ACHN (cell line): ENCODE measurements at regions not wholly inside any gene's neighbourhood (a gene's known extent, or its start where the extent isn't known, plus 50 kb on each side); places are given as distances from the start of the nearest gene placed in this dataset.
"Not testable (repeated sequence)": the region's sequence is repeated elsewhere in the genome, so short reads cannot be mapped to it uniquely, and the experiment has no call there.

Experiments
- DNase-seq: peaks from one replicate; pipeline ENCODE4 v3.0.0-alpha.2; 2015
- in situ Hi-C: cut with HindIII; loops from 2 replicates; pipeline ENCODE4 v1.10.0; 2017; ENCODE audit warnings: low sequenced_read_pairs, low pct_ligation_motif_present, low pct_unique_long_range_greater_than_20kb

DNA sequence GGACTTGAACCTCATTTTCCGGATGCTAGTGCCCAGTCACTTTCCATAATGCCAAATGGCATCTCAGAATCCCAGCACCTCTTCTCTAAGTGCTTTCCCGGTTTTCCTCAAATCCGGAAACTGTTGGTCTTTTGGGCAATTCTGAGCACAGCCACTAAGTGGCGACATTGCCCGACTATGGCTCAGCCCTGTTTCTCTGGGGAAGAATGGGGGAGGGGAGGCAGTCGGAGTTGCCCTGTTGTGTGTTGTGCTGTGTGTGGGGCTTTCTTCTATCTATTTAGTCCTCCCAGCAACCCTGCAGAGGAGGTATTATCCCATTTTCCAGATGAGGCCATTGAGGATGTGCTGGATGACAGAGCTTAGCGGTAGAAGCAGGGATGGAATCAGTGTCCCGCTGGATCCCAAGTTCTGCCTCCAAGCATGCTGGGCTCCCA, 175.0 kb downstream of the FCRL5 start:
- peak; percentile 63 for DNase-seq

DNA sequence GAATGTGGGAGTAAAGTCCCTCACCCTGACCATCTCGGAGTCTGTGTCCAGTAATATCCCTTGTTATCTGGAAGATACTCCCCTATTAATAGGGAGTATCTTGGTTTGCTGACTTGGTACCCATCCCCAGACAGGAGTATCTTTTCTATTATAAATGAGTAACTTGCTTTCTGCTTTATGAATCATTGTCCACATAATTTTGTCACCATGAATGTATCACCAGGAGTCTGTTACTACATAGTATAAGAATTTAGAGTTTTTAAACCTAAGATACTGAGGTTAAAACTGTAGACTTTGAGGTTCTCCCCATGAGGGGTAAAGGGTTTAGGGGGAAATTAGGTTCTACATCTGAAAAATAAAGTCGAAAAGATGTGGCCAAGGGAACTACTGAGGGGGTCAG, 175.6 kb downstream of the FCRL5 start:
- in situ Hi-C loops, result no loop called here

More for the DNA sequence above, 175.0 kb downstream of the FCRL5 start:
- in situ Hi-C loops, result not testable (repeated sequence)

DNA sequence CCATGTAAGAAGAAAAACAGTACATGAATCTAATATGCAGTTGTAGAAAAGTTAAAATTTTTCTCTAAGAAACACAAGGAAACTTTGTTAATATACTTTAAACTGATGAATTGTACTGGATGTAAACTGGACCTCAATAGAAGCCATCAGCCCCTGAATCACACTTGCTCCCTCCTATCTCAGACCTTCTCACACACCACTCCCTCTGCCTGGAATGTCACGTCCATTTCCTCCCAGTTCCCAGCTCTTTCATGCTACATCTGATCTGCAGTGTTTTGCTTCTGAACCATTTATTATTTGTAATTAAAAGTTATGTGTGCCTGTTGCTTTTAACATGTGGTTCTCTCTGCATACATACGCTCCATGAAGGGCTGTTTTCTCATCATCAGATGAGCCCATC, 180.0 kb downstream of the FCRL5 start:
- in situ Hi-C loops, DNase-seq: not testable (repeated sequence)

More for the DNA sequence above, 175.6 kb downstream of the FCRL5 start:
- DNase-seq, result no peak

DNA sequence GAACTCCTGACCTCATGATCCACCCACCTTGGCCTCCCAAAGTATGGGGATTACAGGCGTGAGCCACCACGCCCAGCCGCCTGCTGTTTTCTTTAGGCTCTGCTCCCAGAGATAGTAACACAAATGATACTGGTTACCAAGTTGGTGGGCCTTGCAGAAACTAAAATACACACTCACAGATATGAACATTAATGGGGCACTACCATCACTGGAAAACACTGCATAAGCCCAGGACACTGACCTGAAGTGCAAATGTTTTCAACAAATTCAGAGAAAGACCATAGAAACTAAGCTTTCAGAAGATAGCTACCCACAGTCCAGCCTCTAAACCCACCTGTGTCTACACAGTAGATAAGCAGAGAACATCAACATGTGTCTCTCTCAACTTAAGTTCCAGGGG, 180.5 kb downstream of the FCRL5 start:
- DNase-seq, result no peak
- in situ Hi-C loops, result no loop called here

DNA sequence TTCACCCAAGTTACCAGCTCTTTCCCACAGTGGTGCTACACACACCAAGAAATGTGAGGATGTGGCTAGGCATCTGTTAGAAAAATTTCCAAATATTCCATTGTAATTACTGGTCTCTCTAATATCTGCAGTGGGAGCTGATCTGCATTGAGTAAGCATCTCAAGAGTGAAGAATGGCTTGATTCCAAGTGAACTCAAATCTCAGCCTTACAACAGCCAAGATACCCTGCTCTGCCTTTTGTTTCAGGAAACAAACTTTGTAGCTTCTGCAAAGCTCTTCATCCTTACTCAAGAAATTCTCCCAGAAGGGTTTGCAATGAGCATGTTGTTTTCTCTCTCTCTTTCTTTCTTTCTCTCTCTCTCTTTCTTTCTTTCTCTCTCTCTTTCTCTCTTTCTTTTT, 181.1 kb downstream of the FCRL5 start:
- no peak for DNase-seq
- in situ Hi-C loops, result no loop called here

DNA sequence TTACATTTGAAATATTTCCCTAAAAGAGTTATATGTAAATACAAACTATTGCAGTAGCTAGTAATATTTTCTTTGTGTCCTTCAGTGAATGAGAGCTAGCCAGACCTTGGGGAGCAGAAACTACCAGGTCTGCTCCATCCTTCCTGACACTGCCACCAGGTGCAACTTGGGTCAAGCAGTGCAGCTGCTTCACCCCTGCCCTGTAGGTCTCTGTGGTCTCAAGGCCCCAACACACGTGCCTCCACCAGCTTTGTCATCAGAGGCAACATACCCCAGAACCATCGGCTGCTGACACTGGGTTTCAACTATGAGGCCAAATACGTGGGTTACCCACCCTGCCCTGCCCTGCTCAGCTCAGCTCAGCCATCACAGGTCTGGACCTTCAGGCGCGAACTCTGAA, 181.6 kb downstream of the FCRL5 start:
- in situ Hi-C loops, result no loop called here
- DNase-seq, result no peak

DNA sequence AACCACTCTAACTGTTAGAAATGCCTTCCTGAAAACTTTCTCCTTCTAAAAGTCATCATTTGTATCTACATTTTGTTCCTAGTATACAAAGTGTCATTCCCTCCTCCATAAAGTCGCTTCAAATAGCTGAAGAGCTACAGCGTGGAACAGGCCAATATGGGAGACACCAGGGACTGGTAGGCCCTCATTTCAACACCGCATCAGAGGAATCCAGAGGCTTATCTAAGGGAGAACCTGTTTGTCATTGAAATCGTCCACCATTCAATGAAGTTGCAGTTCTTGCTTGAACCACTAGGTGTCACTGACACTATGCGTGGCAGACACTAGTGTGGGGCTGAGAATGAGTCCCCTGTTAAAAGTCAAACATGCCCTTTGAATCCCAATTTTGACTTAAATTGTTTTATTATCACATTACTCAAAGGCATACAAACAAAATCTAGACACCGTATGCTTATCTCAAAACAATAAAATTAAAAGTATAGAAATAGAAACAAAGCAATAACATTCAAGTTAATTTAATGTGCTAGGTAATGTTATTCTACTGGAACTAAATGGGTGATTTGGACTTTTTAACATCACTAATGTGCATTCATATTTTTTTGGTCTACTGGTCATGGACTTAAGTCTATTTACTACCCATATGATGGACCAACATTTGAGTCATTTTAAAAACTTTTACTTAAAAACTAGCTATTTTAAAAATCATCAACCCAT, 182.3 kb downstream of the FCRL5 start:
- in situ Hi-C loops, result no loop called here
- DNase-seq, result peak; percentile 66

DNA sequence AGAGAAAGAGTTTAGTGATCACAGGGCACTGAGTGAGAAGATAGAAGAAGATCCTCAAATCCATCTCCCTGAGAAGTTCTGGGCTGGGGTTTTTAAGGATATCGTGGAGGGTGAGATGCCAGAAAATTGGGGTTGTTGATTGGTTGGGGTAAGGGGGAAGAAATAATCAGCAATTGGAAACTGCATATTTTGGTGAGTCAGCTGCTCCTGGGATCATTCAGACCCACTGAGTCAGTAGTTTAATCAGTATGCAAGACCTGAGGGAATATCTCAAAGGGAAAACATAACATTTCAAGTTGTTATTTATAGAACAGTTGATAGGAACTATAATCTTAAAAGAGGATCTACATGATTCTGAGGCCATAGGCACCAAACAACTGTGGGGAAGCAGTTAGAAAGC, 183.4 kb downstream of the FCRL5 start:
- in situ Hi-C loops, result not testable (repeated sequence)

DNA sequence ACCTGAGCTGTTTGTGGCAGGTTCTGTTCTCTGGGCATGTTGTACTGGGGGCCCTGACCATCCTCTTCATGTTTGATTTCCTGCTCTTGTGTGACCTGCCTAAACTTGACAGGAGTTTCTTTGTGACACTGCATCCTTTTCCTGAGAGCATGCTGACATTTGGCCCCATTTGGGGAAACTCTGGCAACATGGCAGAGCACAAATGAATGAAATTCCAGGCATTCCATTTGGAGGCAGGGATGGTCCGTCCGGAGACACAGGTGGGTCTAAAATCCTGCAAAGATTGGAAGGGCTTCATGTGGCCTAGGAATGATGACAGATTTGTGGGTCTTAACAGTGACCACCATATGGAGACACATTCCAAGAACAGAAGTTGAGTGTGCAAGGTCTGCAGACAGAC, 184.0 kb downstream of the FCRL5 start:
- in situ Hi-C loops, result no loop called here
- DNase-seq, result no peak

More for the DNA sequence above, 183.4 kb downstream of the FCRL5 start:
- DNase-seq, result not testable (repeated sequence)

DNA sequence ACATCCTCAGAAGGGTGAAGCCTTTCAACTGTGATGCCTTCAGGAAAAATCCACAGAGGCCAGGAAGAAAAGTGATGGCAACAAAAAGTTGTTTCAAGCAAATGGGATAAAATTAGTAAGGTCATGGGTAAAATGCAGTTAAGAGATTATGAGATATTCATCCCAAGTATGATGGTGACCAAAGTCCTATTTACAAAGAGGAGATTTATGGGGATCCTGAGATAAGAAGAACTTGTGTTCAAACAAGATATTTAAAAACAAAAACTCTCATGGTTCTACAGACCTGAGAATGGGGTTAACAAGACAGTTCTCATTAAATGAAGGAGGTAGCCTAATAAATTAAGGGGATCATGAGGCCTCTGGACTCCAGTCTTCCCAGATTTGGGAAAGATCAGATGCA, 184.4 kb downstream of the FCRL5 start:
- DNase-seq, result no peak
- in situ Hi-C loops, result no loop called here

DNA sequence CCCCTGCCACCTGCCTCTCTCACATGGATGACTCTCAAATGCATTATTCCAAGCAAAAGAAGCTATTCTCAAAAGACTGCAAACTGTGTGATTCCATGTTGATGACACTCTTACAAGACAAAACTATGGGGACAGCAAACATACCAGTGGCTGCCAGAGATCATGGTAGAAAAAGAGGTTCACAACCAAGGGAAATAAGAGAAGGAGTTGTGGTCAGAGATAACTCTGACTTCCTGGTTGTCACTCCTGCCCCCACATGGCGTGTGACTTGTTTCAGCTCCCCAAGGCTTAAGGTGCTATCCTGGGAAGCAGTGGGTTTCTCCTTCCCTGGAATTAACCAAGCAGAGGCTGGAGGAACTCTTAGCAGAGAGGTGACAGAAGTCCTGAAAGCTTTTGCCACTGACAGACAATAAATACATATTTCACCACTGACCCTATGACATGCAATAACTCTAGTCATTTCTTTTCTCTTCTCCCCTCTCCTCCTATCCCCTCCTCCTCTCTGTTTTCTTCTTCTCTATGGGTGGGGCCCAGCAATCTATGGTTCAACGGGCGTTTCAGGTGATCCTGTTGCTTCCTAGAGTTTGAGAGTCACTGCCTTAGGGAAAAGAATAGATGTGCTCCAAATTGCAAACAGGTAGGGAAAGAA, 185.1 kb downstream of the FCRL5 start:
- in situ Hi-C loops, result no loop called here
- DNase-seq, result no peak

DNA sequence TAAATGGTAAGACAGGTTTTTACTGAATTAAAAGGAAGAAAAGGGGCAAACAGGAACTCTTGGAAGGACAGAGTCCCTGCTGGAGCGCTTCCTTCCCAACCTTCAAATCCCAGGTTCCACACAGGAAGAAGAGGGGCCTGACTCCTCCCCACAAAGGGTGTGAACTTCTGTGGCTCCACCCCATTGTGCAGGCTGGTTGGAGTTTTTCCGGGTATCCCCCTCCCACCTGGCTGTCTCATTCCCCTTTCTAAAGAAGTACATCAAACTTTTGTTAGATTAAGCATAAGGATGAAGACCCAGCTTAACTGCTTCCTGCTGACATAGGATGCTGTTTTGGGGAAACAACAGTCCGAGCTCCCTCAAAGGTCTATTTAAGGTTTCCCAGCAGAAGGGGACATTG, 187.7 kb downstream of the FCRL5 start:
- in situ Hi-C loops, result no loop called here

DNA sequence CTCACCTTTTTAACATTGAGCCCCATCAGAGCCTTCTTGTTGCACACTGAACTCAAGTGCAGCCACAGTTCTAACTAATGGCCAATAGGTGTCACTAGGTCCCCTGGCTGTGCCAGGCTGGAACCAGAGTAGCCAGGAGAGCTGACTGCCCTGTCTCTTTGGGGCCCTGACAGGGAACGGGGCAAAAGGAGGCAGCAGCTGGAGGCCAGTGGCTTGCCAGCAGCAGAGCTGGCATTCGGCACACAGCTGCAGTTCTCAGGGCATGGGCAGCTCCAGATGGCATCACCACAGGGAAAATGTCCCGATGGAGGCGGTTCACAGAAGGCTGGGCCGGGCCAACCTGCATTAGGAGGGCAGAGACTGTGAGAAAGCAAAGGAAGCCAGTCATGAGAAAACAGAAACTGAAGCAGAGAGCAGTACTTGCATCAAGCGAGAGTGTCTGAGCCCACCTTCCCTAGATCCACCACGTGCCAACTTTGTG, 188.6 kb downstream of the FCRL5 start:
- peak; percentile 51 for DNase-seq

More for the DNA sequence above, 187.7 kb downstream of the FCRL5 start:
- DNase-seq, result no peak

DNA sequence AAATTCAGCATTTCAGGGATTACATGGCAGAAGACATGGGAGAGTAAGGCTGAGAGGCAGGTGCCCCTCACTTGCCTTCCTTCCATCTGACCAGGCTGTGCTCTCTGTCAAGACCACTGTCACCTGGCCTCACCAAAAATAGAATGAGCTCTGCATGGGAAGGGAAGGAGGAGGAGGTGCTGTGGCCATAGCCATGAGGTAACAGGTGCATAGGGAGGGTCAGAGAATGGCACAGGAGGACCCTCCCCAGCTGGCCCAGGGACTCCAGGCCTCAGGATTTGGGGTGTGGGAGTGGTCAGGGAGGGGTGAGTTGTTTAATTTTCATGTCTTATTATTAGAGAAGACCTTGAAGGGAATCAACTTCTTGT, 192.3 kb downstream of the FCRL5 start:
- in situ Hi-C loops, result no loop called here
- no peak for DNase-seq

More for the DNA sequence above, 188.6 kb downstream of the FCRL5 start:
- in situ Hi-C loops, result no loop called here

DNA sequence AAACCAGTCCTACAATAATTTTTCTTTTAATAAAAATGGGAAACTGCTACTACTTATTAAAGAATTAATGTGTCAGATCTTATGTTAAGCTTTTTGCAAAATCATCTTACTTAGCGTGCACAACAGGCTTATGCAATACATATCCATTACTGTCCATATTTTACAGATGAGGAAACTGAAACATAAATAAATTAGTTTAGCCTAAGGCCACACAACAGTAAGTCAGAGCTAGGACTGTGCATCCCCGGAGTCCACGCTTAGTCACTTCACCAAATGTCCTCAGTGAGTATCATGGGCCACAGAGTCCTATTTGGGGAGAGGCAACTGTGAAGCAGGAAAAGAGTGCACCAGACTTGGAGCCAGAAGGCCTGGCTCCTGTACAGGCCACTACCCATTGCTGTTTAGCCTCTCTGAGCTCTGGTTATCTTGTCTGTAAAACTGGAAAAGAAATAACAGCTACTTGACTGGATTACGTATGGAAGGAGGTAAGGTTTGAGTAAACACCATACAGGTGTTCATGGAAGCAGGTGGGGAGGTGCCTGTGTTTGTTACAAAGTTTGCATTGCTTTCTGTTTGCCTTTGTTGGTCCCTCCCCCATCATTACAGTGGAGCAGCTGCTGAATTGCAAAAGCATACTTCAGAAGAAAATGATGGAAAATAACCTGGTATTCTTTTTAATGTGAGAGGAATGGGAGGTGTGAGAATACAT, 192.8 kb downstream of the FCRL5 start:
- no peak for DNase-seq
- in situ Hi-C loops, result no loop called here

DNA sequence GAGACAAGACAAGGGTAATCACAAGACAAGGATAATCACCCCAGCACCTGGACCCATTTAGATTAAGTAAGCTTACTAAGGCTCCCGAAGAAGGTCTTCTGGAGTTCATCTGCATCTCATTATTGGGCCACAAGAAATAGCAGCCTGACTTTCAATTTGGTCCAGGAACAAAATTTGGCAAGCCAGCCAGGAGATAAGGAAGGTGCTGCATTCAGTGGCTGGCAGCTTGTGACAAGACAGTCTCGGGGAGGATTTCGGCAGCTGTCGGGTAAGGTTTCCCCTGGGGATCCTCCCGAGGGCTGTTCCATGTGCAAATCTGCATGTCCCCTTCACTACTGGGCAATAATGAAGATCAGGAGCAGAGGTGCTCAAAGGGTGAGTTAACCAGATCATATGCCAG, 195.2 kb downstream of the FCRL5 start:
- in situ Hi-C loops, result no loop called here
- no peak for DNase-seq

DNA sequence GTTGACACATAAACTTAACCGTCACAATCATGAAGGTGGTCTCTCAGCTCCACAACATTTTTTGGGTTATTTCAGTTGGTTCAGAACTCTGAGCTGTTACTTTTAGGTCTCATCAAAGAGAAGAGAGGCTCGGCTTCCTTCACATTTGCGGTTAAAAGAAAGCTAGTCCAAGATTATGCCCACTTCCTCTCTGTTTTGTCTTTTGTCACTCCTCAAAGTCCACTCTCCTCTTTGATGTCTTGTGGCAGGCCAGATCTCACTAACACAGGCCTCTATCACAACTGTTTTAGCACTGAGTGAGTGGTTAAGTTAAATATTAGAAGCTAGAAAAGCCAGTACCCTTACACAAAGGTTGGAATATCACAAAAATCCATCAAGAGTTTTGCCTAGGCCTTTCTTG, 195.7 kb downstream of the FCRL5 start:
- no peak for DNase-seq
- in situ Hi-C loops, result no loop called here

DNA sequence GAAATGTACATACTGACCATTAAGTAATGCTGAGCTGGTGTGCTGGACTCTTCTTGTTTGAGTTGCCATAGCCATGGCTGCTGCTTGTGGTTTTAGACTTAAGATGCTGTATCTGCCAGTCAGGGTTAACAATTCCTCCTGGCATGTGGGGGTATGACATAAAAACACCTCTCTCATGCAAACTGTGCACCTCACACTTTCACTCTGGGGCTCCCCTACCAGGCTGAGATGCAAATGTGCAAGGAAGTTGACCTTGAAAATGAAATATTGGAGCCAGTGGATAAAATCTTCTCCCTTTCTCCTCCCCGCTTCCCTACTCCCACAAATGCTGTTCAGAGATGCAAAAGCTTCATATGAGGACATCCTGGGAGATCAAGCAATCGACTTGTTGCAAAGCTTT, 198.8 kb downstream of the FCRL5 start:
- in situ Hi-C loops, result no loop called here
- no peak for DNase-seq

DNA sequence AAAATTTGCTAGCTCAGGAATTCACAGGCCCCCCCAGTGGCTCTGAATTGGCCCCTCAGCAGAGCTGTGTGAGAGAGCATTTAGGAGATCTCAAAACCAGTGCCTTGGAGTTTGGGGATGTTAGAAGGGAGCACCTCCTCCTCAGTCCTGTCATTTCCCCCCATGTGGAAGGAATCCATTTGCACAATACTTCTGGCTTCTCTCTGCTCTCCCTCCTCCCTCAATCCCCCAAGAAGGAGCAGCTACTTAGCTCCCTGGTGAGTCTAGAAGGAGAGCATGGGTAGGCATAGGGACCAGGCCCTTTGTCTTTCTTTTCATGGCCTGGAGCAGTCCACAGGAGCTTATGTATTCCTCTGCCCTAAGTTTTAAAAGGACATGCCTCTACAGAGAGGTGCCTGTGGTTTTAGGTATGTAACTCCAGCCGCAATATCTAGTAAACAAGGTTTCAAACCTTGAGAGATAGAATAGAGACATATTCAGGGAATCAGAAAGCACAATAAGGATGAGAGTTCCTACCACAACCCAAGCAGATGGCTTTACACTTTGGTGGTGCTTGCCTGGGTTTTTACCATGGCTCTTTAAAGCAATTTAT, 199.4 kb downstream of the FCRL5 start:
- DNase-seq, result no peak
- in situ Hi-C loops, result no loop called here
